IPS-NIHi11 (cell line): ENCODE measurements at regions not wholly inside any gene's neighbourhood (a gene's known extent, or its start where the extent isn't known, plus 50 kb on each side); places are given as distances from the start of the nearest gene placed in this dataset.
A peak's percentile ranks its signal among the peaks of the same experiment; 100 is the strongest.
"Not testable (repeated sequence)": the region's sequence is repeated elsewhere in the genome, so short reads cannot be mapped to it uniquely, and the experiment has no call there.

Experiments used
- DNase-seq: peaks from one replicate; pipeline ENCODE4 v3.0.0; 2012; ENCODE audit warnings: mixed read lengths, low spot score

- DNase-seq, result peak; percentile 57
Observed at GRCh38 chr4:170589597-170590191, 499.9 kb upstream of the AADAT start.

GRCh38 chr4:170581969-170582368 is 492.2 kb upstream of the AADAT start:
- DNase-seq, result no peak

- DNase-seq, result no peak
Observed at GRCh38 chr4:170581322-170581721, 491.6 kb upstream of the AADAT start.

- no peak for DNase-seq
Observed at GRCh38 chr4:170580651-170581050, 490.9 kb upstream of the AADAT start.

- DNase-seq, result no peak
Observed at GRCh38 chr4:170538821-170539473, 449.2 kb upstream of the AADAT start.

- DNase-seq, result no peak
Observed at GRCh38 chr4:170529748-170530722, 440.3 kb upstream of the AADAT start.

GRCh38 chr4:170526471-170526870 is 436.7 kb upstream of the AADAT start:
- DNase-seq, result no peak

- DNase-seq, result no peak
Observed at GRCh38 chr4:170522427-170522970, 432.7 kb upstream of the AADAT start.

GRCh38 chr4:170497689-170498088 is 407.9 kb upstream of the AADAT start:
- no peak for DNase-seq

GRCh38 chr4:170497112-170497511 is 407.4 kb upstream of the AADAT start:
- no peak for DNase-seq

- DNase-seq, result no peak
Observed at GRCh38 chr4:170491981-170492380, 402.2 kb upstream of the AADAT start.

- no peak for DNase-seq
Observed at GRCh38 chr4:170476351-170476750, 386.6 kb upstream of the AADAT start.

GRCh38 chr4:170465429-170465828 is 375.7 kb upstream of the AADAT start:
- peak; percentile 21 for DNase-seq

- peak; percentile 26 for DNase-seq
Observed at GRCh38 chr4:170464614-170465197, 374.9 kb upstream of the AADAT start.

GRCh38 chr4:170446782-170447181 is 357.0 kb upstream of the AADAT start:
- no peak for DNase-seq

GRCh38 chr4:170441146-170441545 is 351.4 kb upstream of the AADAT start:
- DNase-seq, result not testable (repeated sequence)

GRCh38 chr4:170428929-170429328 is 339.2 kb upstream of the AADAT start:
- peak; percentile 17 for DNase-seq

GRCh38 chr4:170425521-170426143 is 335.9 kb upstream of the AADAT start:
- no peak for DNase-seq

- DNase-seq, result no peak
Observed at GRCh38 chr4:170425040-170425439, 335.3 kb upstream of the AADAT start.

- no peak for DNase-seq
Observed at GRCh38 chr4:170423137-170423536, 333.4 kb upstream of the AADAT start.

GRCh38 chr4:170420255-170420693 is 330.5 kb upstream of the AADAT start:
- no peak for DNase-seq

GRCh38 chr4:170414961-170415360 is 325.2 kb upstream of the AADAT start:
- no peak for DNase-seq
